HG03159 (cell line): ENCODE measurements at regions not wholly inside any gene's neighbourhood (a gene's known extent, or its start where the extent isn't known, plus 50 kb on each side); places are given as distances from the start of the nearest gene placed in this dataset.

Experiments used
- ATAC-seq: cut with Tn5 transposase; IDR thresholded peaks from one replicate; pipeline ENCODE4 v1.9.1; 2021; ENCODE audit warnings: mild to moderate bottlenecking, moderate library complexity; ENCODE audit not compliant: unreplicated experiment

GRCh38 chr4:79476196-79476595 lies 68.2 kb upstream of the GK2 start:
- no peak for ATAC-seq

GRCh38 chr4:79473439-79473724 lies 65.4 kb upstream of the GK2 start:
- ATAC-seq, result no peak

GRCh38 chr4:79472693-79473438 lies 64.8 kb upstream of the GK2 start:
- ATAC-seq, result no peak

GRCh38 chr4:79472036-79472435 lies 64.0 kb upstream of the GK2 start:
- ATAC-seq, result no peak

- ATAC-seq, result no peak
Observed at GRCh38 chr4:79471309-79471708, 63.3 kb upstream of the GK2 start.

GRCh38 chr4:79467246-79467932 lies 59.4 kb upstream of the GK2 start:
- no peak for ATAC-seq

- no peak for ATAC-seq
Observed at GRCh38 chr4:79466621-79467020, 58.6 kb upstream of the GK2 start.
